Activated CD4-positive, alpha-beta T cell treated with anti-CD3 and anti-CD28 coated beads for 36 hours (primary cell): ENCODE measurements at regions not wholly inside any gene's neighbourhood (a gene's known extent, or its start where the extent isn't known, plus 50 kb on each side); places are given as distances from the start of the nearest gene placed in this dataset.

Experiments
- ATAC-seq: fragments of 200-7000 bp; cut with Tn5 transposase; one replicate; pipeline ENCODE4 v1.10.0; 2021; ENCODE audit warnings: mild to moderate bottlenecking, moderate library complexity
- CTCF ChIA-PET: fragments of 350-600 bp; sonication (Branson Sonifier 250); formaldehyde crosslinking; loops from one replicate; lab custom pipeline; 2021; ENCODE audit warnings: antibody characterized with exemption; lab: Charles Lee
- POLR2A ChIA-PET: fragments of 350-600 bp; sonication (Branson Sonifier 250); formaldehyde crosslinking; loops from one replicate; lab custom pipeline; 2021; ENCODE audit warnings: antibody characterized with exemption, inconsistent platforms; lab: Charles Lee
- DNase-seq: peaks from one replicate; pipeline ENCODE4 v3.0.0-alpha.2; 2020
- H3K27ac Mint-ChIP-seq: one replicate; pipeline ENCODE4 v1.8.0; 2021; ENCODE audit warnings: mixed read lengths
- H3K27me3 Mint-ChIP-seq: one replicate; pipeline ENCODE4 v1.8.0; 2021; ENCODE audit warnings: mixed read lengths
- H3K36me3 Mint-ChIP-seq: one replicate; pipeline ENCODE4 v1.8.0; 2021; ENCODE audit warnings: low read depth, mixed read lengths
- H3K4me1 Mint-ChIP-seq: one replicate; pipeline ENCODE4 v1.8.0; 2021; ENCODE audit warnings: mixed read lengths
- H3K4me3 Mint-ChIP-seq: one replicate; pipeline ENCODE4 v1.8.0; 2021; ENCODE audit warnings: mild to moderate bottlenecking, moderate library complexity, mixed read lengths
- H3K9me3 Mint-ChIP-seq: one replicate; pipeline ENCODE4 v1.8.0; 2021; ENCODE audit warnings: low read depth, mixed read lengths
- intact Hi-C, 2 experiments: fragments of 100-400 bp; cut with DNase I in 1 of 2; cut with micrococcal nuclease in 1 of 2; formaldehyde crosslinking; loops; one replicate each; pipeline versions ENCODE4 v1.14.2 to v1.15.1; 2022 to 2024; cut with DNase I, micrococcal nuclease

GRCh38 chr2:133776936-133777573 lies 208.8 kb upstream of the NCKAP5 start:
- Mint-ChIP-seq H3K36me3 (no peaks in the 10 kb centered on the region), H3K4me1 (no peaks in the 10 kb centered on the region), H3K4me3 (no peak overlapping the region), H3K27me3 (no peaks in the 10 kb centered on the region), H3K9me3 (no peaks in the 10 kb centered on the region), H3K27ac (no peak overlapping the region)
- no peak for ATAC-seq
- ChIA-PET POLR2A (no interaction called here), CTCF (interaction anchor here (2.0 kb wide), 1 partner anchor 1230 kb away, joined by 6 read pairs; no protein-coding TSS in a partner anchor)
- intact Hi-C loops: no loop called here
- no peak for DNase-seq

- DNase-seq (no peak), ATAC-seq (no peak)
- no peaks in the 10 kb centered on the region for H3K9me3 Mint-ChIP-seq
- CTCF ChIA-PET: interaction anchor here (0.8 to 2.0 kb wide), 2 partner anchors 66 to 1230 kb away, joined by 3 to 6 read pairs; no protein-coding TSS in a partner anchor
- no peak overlapping the region for H3K4me3 Mint-ChIP-seq
- H3K4me1 Mint-ChIP-seq: no peaks in the 10 kb centered on the region
- H3K27ac Mint-ChIP-seq: no peak overlapping the region
- no peaks in the 10 kb centered on the region for H3K36me3 Mint-ChIP-seq
- no peaks in the 10 kb centered on the region for H3K27me3 Mint-ChIP-seq
- POLR2A ChIA-PET: no interaction called here
- intact Hi-C loops: no loop called here
Measured at GRCh38 chr2:133777574-133777960, 209.3 kb upstream of the NCKAP5 start.

DNA sequence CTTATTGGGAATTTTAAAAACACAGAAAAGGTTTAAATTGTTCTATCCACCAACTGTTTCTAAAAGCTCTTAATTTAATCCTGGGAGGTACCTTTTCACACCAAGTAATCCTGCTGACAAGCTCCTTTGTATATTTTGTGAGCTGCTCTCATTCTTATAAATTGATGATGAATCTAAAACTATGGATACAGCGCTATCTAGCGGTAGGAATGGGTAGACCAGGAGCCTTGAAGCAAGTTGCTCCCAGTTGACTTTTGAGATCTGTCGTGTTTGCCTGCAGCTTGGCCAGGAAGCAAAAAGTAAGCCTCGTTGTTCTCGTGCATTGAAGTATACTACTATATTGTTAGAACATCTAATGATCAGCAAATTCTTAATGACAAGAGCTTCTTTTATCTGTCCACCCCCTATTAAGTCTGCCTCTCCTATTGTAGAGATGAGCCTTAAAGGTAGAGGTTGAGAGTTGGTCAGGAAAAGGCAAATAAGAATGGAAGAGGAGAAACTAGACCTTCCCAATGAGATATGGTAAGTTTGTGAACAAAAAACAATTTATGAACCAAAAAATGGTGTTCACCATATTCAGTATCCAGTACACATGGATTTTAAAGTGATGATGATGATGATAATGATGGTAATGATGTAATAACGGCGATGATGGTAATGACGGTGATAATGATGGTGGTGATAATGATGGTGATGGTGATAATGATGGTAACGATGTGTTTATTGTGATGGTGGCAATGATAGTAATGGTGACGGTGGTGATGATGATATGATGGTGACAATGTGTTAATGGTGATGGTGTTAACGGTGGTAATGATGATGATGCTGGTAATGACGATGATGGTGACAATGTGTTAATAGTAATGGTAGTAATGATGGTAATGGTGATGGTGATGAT lies 212.1 kb upstream of the NCKAP5 start:
- Mint-ChIP-seq H3K27ac (no peak overlapping the region), H3K9me3 (no peaks in the 10 kb centered on the region), H3K36me3 (no peaks in the 10 kb centered on the region), H3K4me3 (no peak overlapping the region), H3K27me3 (no peaks in the 10 kb centered on the region), H3K4me1 (no peaks in the 10 kb centered on the region)
- ATAC-seq: no peak
- ChIA-PET CTCF (interaction anchor here (0.6 to 1.5 kb wide), 9 partner anchors 9 to 486 kb away, joined by 3 to 6 read pairs (median 4); no protein-coding TSS in a partner anchor), POLR2A (interaction anchor here (0.7 kb wide), 1 partner anchor 1117 kb away, joined by 4 read pairs; no protein-coding TSS in a partner anchor)
- intact Hi-C loops: loop anchor here in 1 of 2 experiments (1.0 to 2.0 kb wide), 2 partner anchors 262 to 1233 kb away; no protein-coding TSS in a partner anchor
- peak; percentile 50 for DNase-seq

- Mint-ChIP-seq H3K4me3 (no peak overlapping the region), H3K27me3 (no peaks in the 10 kb centered on the region), H3K36me3 (no peaks in the 10 kb centered on the region), H3K27ac (no peak overlapping the region), H3K4me1 (no peaks in the 10 kb centered on the region), H3K9me3 (peaks cover 2% of the 10 kb centered on the region)
- DNase-seq (no peak), ATAC-seq (no peak)
- intact Hi-C loops: loop anchor here in 1 of 2 experiments (1.0 to 2.0 kb wide), 2 partner anchors 262 to 1234 kb away; no protein-coding TSS in a partner anchor
- CTCF ChIA-PET: no interaction called here
- POLR2A ChIA-PET: no interaction called here
Measured at GRCh38 chr2:133780997-133781513, 212.8 kb upstream of the NCKAP5 start.

GRCh38 chr2:133787207-133787606 lies 218.9 kb upstream of the NCKAP5 start:
- no peak overlapping the region for H3K4me3 Mint-ChIP-seq
- H3K36me3 Mint-ChIP-seq: no peaks in the 10 kb centered on the region
- H3K27me3 Mint-ChIP-seq: peaks cover 11% of the 10 kb centered on the region
- no peak overlapping the region for H3K27ac Mint-ChIP-seq
- intact Hi-C loops: no loop called here
- peaks cover 2% of the 10 kb centered on the region for H3K9me3 Mint-ChIP-seq
- no peak for ATAC-seq
- CTCF ChIA-PET: no interaction called here
- POLR2A ChIA-PET: no interaction called here
- H3K4me1 Mint-ChIP-seq: no peaks in the 10 kb centered on the region
- no peak for DNase-seq

DNA sequence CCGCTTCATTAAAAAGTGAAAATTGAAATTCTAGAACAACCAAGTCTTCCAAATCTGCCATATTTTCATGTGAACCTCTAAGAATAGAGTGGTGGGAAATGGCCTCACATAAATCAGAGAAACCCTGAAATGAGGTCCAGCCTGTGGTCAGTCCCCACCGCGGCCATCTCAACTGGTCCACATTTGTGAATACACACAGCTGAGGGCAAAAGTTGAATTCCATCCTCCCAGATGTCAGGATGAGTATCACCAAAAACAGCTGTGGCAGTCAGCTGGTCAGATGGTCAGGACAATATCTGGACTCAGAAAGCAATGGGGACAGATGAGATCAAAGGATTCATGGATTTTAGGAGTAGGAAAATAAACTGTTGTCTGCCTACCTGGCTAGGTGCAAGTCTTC lies 219.4 kb upstream of the NCKAP5 start:
- H3K36me3 Mint-ChIP-seq: no peaks in the 10 kb centered on the region
- H3K27me3 Mint-ChIP-seq: peaks cover 11% of the 10 kb centered on the region
- no peaks in the 10 kb centered on the region for H3K4me1 Mint-ChIP-seq
- POLR2A ChIA-PET: no interaction called here
- peaks cover 2% of the 10 kb centered on the region for H3K9me3 Mint-ChIP-seq
- CTCF ChIA-PET: no interaction called here
- ATAC-seq: no peak
- H3K27ac Mint-ChIP-seq: no peak overlapping the region
- DNase-seq: no peak
- H3K4me3 Mint-ChIP-seq: no peak overlapping the region
- intact Hi-C loops: no loop called here

- CTCF ChIA-PET: no interaction called here
- ATAC-seq (no peak), DNase-seq (no peak)
- Mint-ChIP-seq H3K27me3 (peaks cover 11% of the 10 kb centered on the region), H3K9me3 (peaks cover 2% of the 10 kb centered on the region), H3K36me3 (no peaks in the 10 kb centered on the region), H3K4me1 (no peaks in the 10 kb centered on the region), H3K4me3 (no peak overlapping the region), H3K27ac (no peak overlapping the region)
- intact Hi-C loops: no loop called here
- POLR2A ChIA-PET: no interaction called here
Measured at GRCh38 chr2:133788386-133788785, 220.1 kb upstream of the NCKAP5 start.

DNA sequence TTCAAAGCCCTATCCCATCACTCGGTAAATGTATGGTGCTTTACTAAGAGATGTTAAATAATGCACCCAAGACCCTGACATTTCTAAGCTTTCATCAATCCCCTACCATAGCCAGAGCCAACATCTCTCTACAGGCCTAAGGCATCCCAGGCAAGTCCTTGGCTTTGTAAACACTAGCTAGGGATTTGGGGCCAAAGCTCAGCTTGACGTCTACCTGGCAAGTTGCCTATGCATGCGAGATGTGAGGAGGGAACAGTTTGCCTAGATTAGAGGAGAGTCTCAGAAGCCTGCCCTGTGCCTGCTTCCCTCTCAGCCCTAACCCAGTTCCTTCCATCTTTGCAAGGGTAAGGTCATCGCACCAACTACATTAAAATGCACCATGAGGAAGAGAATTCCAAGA lies 221.5 kb upstream of the NCKAP5 start:
- DNase-seq: no peak
- intact Hi-C loops: no loop called here
- Mint-ChIP-seq H3K27me3 (peaks cover 11% of the 10 kb centered on the region), H3K9me3 (peaks cover 7% of the 10 kb centered on the region), H3K27ac (no peak overlapping the region), H3K4me1 (no peaks in the 10 kb centered on the region), H3K36me3 (no peaks in the 10 kb centered on the region), H3K4me3 (no peak overlapping the region)
- POLR2A ChIA-PET: no interaction called here
- CTCF ChIA-PET: no interaction called here
- no peak for ATAC-seq

DNA sequence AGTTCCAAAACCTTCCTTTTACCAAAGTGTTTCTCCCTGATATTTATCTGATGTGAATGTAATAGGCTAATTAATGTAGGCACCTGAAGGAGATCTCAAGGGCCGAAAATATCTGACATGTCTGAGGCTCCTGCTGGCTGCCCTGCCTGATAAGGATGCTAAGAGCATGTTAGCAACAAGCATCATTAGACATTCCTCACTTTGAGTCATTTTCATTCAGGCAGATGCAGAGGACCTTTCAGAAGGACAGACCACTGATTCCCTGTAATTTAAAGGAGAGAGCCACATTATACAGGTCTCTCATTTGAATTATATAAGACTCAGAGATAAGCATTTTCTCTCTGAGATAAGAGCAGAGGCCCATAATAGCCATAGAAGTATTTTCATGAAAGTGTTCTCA lies 222.4 kb upstream of the NCKAP5 start:
- H3K9me3 Mint-ChIP-seq: peaks cover 7% of the 10 kb centered on the region
- CTCF ChIA-PET: no interaction called here
- H3K4me1 Mint-ChIP-seq: no peaks in the 10 kb centered on the region
- H3K36me3 Mint-ChIP-seq: no peaks in the 10 kb centered on the region
- peaks cover 11% of the 10 kb centered on the region for H3K27me3 Mint-ChIP-seq
- H3K4me3 Mint-ChIP-seq: no peak overlapping the region
- no peak overlapping the region for H3K27ac Mint-ChIP-seq
- DNase-seq (no peak), ATAC-seq (no peak)
- intact Hi-C loops: no loop called here
- POLR2A ChIA-PET: no interaction called here

DNA sequence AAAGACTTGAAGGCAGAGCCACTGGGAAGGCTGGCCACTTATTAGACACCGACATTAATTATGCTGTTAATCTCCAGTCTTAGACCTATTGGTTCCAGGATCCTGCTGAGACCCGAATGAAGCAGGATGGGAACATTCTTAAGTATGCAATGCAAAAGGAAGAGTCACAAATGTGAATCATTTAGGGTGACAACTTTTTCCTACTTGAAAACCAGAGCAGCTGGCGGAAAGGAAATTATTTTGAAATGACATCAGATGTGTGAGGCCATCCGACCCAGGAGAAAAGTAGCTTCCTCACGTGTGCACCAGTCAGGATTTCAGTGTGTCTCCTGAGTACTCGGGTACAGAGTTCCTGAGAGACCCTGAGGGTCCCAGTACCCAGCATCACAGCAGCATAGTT lies 222.9 kb upstream of the NCKAP5 start:
- ChIA-PET CTCF (no interaction called here), POLR2A (no interaction called here)
- H3K27me3 Mint-ChIP-seq: peaks cover 11% of the 10 kb centered on the region
- ATAC-seq (no peak), DNase-seq (no peak)
- no peak overlapping the region for H3K4me3 Mint-ChIP-seq
- intact Hi-C loops: no loop called here
- H3K4me1 Mint-ChIP-seq: no peaks in the 10 kb centered on the region
- H3K27ac Mint-ChIP-seq: no peak overlapping the region
- H3K36me3 Mint-ChIP-seq: no peaks in the 10 kb centered on the region
- peaks cover 8% of the 10 kb centered on the region for H3K9me3 Mint-ChIP-seq

GRCh38 chr2:133792223-133792622 lies 224.0 kb upstream of the NCKAP5 start:
- ATAC-seq: no peak
- intact Hi-C loops: no loop called here
- Mint-ChIP-seq H3K36me3 (no peaks in the 10 kb centered on the region), H3K9me3 (peaks cover 12% of the 10 kb centered on the region), H3K4me3 (no peak overlapping the region), H3K27ac (no peak overlapping the region), H3K4me1 (no peaks in the 10 kb centered on the region), H3K27me3 (peaks cover 13% of the 10 kb centered on the region)
- POLR2A ChIA-PET: no interaction called here
- DNase-seq: no peak
- CTCF ChIA-PET: interaction anchor here (0.8 kb wide), 1 partner anchor 955 kb away, joined by 3 read pairs; no protein-coding TSS in a partner anchor
